ENCODE measurements at regions not wholly inside any gene's neighbourhood (a gene's known extent, or its start where the extent isn't known, plus 50 kb on each side); places are given as distances from the start of the nearest gene placed in this dataset.

DNA sequence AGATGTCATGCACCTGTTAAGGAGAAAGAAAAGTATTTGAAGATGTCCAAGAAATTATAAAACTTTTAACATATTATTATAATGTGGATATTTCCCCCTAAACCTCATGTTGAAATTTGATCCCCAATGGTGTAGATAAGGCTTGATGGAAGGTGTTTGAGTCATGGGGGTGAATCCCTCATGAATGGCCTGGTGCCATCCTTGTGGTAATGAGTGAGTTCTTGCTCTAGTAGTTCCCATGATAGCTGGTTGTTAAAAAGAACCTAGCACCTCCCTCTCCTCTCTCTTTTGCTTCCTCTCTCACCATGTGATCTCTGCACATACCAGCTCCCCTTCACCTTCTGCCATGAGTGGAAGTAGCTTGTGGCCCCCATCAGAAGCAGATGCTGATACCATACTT lies 176.6 kb upstream of the NR3C2 start (continued):
- TF ChIP-seq CHD7 (IDR thresholded peaks at IDR 0.05; ENCODE audit: insufficient replicate concordance, low read length), result no peak

Data from H1 (cell line).